CD4-positive, alpha-beta T cell treated with Interleukin-21 for 1 hour (primary cell): ENCODE measurements at regions not wholly inside any gene's neighbourhood (a gene's known extent, or its start where the extent isn't known, plus 50 kb on each side); places are given as distances from the start of the nearest gene placed in this dataset.

Experiments
- DNase-seq: peaks from one replicate; pipeline ENCODE4 v3.0.0-alpha.2; 2020

DNA sequence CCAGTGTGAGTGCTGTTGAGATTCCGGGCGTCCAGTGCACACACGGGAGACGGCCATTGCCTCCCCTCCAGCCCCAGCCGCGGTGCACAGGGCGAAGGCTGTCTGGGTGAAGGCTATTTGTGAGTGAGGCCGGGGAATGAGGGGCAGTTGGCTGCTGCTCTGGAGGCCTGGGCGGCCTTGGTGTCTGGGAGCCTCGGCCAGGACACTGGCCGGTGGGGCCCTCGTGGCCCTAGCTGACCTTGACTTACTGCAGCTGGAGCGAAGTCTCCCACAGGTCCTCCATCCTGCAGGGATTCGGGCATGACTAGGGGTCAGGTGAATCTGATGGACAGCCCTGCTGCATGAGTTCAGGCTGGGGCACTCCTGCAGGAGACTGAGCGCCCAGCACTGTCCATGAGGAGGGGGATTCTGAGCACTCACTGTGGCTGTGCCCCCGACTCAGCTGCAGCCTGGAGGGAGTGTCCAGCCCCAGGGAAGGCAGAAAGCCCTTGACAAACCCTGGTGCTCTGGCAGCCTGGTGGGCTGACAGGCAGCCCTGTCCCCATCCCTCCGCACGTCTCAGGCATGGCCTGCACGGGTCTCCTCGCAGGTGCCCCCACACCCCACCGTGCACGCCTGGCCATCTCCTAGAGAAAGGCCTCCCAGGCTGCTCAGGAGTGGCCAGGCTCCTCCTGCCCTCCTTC lies 52.7 kb upstream of the FAM20C start:
- no peak for DNase-seq

DNA sequence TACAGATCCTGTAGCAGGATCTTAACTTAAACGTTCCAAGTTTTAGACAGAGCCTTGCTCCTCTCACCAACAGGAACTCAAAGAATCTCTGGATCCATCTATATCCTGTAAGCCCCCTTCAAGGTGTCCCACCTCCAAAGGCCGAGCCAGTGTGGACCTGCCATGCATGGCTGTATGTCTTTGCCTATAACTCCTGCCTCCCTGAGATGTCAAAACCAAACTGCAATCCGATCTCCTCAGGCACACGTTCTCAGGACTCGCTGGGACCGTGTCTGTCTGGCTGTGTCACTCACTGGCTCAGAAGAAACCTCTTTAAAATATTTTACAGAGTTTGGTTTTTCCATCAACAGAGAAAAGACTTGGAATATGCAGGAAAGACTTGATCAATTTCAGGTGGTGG lies 51.4 kb upstream of the FAM20C start:
- no peak for DNase-seq

DNA sequence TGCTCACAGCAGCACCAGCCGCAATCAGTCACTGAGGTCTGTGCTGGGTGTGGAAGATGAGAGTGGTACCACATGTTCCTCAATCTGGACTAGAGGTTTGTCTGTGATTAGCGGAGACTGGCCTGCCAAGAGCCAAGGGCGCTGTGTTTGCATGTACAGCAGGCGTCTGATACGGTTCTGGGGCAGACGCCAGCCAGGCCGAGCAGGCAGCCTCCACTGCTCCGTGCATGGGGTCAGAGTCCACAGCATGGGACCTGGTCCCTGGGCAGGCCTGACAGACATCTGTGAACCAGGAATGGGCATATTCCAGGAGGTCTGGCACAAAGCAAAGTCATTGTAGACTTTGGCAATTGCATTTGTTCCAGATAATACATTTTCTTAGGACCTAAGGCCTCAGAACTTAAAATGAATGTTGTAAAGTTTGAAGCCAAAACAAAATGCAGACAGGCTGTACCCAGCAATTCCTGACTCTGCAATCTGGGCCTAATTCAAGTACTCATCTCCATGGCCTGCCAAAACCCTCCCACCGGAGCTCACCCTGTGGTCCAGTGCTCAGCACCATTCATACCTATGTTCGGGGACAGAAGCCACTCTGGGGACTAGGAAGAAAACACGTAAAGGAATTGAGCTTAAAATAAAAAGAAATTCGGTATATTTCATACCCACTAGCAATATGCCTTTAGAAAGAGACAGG lies 50.0 kb upstream of the FAM20C start:
- DNase-seq = no peak
